ENCODE measurements at regions not wholly inside any gene's neighbourhood (a gene's known extent, or its start where the extent isn't known, plus 50 kb on each side); places are given as distances from the start of the nearest gene placed in this dataset.

DNA sequence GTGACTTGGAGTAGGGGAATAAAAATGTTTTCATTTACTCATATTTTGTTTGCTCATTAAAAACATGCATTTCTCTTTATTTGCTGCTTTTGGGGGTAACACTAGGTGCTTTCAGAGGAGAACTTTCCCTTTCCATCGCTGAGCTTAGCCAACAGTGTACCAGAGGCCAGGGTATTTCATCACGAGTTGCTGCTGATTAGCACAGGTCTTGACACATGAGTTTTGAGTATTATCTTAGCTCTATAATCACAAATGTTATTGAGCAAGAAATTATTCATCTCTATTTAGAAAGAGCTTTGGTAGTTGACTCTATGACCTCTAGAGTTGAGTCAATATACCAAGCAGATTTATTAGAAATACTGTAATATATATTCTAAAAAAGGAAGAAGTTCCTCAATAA lies 375.9 kb downstream of the NXPH1 start:
- no peak overlapping the region for H3K4me3 ChIP-seq (ENCODE audit: low read depth, low read length)
- TF ChIP-seq, protein P1, sequence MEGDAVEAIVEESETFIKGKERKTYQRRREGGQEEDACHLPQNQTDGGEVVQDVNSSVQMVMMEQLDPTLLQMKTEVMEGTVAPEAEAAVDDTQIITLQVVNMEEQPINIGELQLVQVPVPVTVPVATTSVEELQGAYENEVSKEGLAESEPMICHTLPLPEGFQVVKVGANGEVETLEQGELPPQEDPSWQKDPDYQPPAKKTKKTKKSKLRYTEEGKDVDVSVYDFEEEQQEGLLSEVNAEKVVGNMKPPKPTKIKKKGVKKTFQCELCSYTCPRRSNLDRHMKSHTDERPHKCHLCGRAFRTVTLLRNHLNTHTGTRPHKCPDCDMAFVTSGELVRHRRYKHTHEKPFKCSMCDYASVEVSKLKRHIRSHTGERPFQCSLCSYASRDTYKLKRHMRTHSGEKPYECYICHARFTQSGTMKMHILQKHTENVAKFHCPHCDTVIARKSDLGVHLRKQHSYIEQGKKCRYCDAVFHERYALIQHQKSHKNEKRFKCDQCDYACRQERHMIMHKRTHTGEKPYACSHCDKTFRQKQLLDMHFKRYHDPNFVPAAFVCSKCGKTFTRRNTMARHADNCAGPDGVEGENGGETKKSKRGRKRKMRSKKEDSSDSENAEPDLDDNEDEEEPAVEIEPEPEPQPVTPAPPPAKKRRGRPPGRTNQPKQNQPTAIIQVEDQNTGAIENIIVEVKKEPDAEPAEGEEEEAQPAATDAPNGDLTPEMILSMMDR (IDR thresholded peaks at IDR 0.05; ENCODE audit: insufficient read depth, low read length): no peak
- DNase-seq (ENCODE audit: low read depth): no peak

DNA sequence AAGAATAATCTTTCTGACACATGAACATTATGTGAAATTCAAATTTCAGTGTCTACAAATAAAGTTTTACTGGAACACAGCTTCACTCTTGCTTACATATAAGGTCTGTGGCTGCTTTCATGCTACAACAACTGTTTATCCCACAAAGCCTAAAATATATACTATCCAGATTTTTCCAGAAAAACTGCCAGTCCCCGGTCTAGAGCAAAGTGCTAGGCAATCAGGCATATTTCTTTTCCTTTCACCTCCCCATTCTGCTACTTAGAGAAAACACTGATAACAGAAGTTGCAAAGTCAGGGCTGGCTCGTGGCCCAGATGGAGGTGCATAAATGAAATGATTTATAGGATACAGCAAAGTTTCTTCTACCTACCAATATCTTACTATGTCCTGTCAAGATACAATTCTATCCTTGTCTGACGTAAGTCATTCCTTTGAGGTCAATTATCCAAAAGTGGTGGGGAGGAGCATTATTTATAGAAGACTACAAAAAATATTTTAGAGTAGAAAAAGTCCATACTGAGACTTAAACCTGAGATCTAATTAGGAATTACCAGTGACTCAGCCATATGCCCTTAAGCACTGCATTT lies 384.1 kb downstream of the NXPH1 start:
- TF ChIP-seq, protein P1 (IDR thresholded peaks at IDR 0.05; ENCODE audit: insufficient read depth, low read length): no peak
- no peak overlapping the region for H3K4me3 ChIP-seq (ENCODE audit: low read depth, low read length)
- DNase-seq (ENCODE audit: low read depth): no peak

DNA sequence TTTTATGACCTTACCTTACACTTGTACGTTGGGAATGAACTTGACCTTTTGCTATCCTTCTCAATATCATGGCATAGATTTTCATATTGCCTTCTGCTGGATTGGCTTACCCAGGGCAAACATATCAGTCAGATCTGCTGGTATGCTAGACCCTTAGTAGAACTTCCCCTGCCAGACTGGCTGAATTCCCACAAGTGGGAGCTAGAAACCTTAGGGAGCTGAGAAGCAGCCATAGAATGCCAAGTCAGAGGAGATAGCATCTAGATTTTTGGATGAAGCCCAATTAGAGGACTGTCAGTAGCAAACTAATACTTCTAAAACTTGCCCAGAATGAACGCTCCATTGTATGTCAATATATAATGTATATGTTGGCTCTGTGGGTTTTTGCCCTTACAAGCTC lies 385.0 kb downstream of the NXPH1 start:
- no peak for DNase-seq (ENCODE audit: low read depth)
- TF ChIP-seq, protein P1 (IDR thresholded peaks at IDR 0.05; ENCODE audit: insufficient read depth, low read length): no peak

DNA sequence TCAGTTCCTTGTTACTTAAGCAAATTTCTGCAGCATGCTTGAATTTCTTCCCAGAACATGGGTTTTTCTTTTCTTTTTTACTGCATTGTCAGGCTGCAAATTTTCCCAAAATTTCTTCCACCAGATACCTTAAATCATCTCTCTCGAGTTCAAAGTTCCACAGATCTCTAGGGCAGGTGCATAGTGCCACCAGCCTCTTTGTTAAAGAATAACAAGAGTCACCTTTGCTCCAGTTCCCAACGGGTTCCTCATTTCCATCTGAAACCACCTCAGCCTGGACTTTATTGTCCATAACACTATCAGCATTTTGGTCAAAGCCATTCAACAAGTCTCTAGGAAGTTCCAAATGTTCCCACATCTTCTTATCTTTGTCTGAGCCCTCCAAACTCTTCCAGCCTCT lies 389.2 kb downstream of the NXPH1 start:
- no peak for DNase-seq (ENCODE audit: low read depth)
- H3K4me3 ChIP-seq (ENCODE audit: low read depth, low read length): no peak overlapping the region
- TF ChIP-seq, protein P1 (IDR thresholded peaks at IDR 0.05; ENCODE audit: insufficient read depth, low read length): no peak

More for the DNA sequence above, 385.0 kb downstream of the NXPH1 start:
- no peak overlapping the region for H3K4me3 ChIP-seq (ENCODE audit: low read depth, low read length)

DNA sequence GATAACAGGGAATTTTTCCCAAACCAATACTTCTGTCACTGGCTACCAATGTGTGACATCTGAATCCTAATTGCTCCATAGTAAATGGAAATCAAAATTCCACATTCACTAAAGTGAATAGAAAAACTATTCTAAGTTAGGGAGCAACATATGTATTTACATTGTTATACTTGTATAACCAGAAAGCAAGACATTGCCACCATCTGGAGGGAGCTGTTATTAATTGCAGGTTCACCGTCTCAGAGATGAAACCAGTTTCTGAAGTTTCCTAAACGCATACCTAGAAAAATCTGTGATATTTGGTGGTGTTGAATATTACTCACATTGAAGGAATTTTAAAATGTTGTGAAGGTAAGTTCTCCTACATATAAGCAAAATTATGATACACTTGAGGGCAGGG lies 390.1 kb downstream of the NXPH1 start:
- TF ChIP-seq, protein P1 (IDR thresholded peaks at IDR 0.05; ENCODE audit: insufficient read depth, low read length): no peak
- H3K4me3 ChIP-seq (ENCODE audit: low read depth, low read length): no peak overlapping the region
- no peak for DNase-seq (ENCODE audit: low read depth)

DNA sequence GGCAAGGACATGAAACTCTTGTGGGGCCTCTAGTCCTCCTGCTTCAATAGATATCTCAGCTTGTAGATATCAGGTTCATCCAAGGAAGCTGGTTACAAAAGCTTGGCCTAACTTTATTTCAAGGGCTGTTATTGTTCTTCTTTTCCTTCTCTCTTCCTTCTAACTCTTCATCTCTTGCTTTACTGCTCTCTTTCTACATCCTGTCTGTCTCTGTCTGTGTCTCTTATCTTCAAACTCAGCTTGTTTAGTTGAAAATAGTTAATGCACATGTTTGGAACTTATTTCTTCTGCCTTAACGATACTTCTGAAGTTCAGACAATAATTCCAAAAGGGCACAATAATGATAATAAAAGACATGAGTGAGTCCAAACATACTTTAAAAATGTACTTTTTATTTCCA lies 393.9 kb downstream of the NXPH1 start:
- H3K4me3 ChIP-seq (ENCODE audit: low read depth, low read length): no peak overlapping the region
- TF ChIP-seq, protein P1 (IDR thresholded peaks at IDR 0.05; ENCODE audit: insufficient read depth, low read length): no peak
- no peak for DNase-seq (ENCODE audit: low read depth)

DNA sequence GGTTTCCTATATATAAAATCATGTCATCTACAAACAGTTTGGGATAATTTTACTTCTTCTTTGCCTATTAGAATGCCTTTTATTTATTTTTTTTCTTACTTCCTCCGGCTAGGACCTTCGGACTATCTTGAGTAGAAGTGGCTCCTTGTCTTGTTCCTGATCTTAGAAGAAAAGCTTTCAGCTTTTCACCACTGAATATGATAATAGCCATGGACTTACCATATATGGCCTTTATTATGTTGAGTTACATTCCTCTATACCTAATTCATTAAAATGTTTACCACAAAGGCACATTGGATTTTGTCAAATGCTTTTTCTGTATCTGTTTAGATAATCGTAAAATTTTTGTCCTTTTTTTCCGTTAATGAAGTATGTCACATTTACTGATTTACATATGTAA lies 395.7 kb downstream of the NXPH1 start:
- TF ChIP-seq, protein P1 (IDR thresholded peaks at IDR 0.05; ENCODE audit: insufficient read depth, low read length): no peak
- no peak overlapping the region for H3K4me3 ChIP-seq (ENCODE audit: low read depth, low read length)
- no peak for DNase-seq (ENCODE audit: low read depth)
